GM12874 (cell line): ENCODE measurements at regions not wholly inside any gene's neighbourhood (a gene's known extent, or its start where the extent isn't known, plus 50 kb on each side); places are given as distances from the start of the nearest gene placed in this dataset.

ENCODE experiments used
- CTCF ChIP-seq: IDR thresholded peaks from 2 replicates; pipeline ENCODE4 v1.5.1; 2011; ENCODE audit warnings: low read depth, mild to moderate bottlenecking, control low read depth, low read length, moderate library complexity; ENCODE audit not compliant: insufficient read depth

GRCh38 chr3:191105418-191105817, 93.6 kb upstream of the OSTN start:
- TF ChIP-seq CTCF, result no peak

- TF ChIP-seq CTCF, result no peak
These were observed 98.5 kb upstream of the OSTN start for GRCh38 chr3:191100516-191100915.

GRCh38 chr3:191094057-191094845, 104.8 kb upstream of the OSTN start:
- no peak for TF ChIP-seq CTCF

- TF ChIP-seq CTCF, result no peak
These were observed 111.7 kb upstream of the OSTN start for GRCh38 chr3:191087391-191087790.

GRCh38 chr3:191085091-191085490, 114.0 kb upstream of the OSTN start:
- TF ChIP-seq CTCF, result no peak

GRCh38 chr3:191076903-191077552, 122.0 kb upstream of the OSTN start:
- no peak for TF ChIP-seq CTCF

GRCh38 chr3:191074511-191074910, 124.5 kb upstream of the OSTN start:
- no peak for TF ChIP-seq CTCF
